ENCODE measurements at regions not wholly inside any gene's neighbourhood (a gene's known extent, or its start where the extent isn't known, plus 50 kb on each side); places are given as distances from the start of the nearest gene placed in this dataset.

DNA sequence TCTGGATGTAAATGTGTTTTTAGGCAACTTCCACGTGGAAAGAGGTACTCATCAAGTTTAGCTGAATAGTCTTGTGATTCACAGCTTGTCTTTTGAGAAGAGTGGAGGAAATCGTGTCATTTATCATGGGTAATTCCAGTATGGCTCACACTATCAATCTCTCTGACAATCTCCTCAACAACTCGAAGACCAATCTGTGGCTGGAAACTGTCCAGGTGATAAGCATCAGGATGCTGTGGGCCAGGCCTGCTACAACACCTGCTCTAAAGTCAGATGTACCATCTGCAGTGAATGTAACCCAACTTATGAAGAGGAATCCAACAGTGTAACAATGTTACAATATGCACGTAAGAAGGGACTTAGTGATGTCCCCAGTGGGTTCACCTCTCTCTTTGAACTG lies 132.1 kb upstream of the GK2 start:
- TF ChIP-seq, protein P1, sequence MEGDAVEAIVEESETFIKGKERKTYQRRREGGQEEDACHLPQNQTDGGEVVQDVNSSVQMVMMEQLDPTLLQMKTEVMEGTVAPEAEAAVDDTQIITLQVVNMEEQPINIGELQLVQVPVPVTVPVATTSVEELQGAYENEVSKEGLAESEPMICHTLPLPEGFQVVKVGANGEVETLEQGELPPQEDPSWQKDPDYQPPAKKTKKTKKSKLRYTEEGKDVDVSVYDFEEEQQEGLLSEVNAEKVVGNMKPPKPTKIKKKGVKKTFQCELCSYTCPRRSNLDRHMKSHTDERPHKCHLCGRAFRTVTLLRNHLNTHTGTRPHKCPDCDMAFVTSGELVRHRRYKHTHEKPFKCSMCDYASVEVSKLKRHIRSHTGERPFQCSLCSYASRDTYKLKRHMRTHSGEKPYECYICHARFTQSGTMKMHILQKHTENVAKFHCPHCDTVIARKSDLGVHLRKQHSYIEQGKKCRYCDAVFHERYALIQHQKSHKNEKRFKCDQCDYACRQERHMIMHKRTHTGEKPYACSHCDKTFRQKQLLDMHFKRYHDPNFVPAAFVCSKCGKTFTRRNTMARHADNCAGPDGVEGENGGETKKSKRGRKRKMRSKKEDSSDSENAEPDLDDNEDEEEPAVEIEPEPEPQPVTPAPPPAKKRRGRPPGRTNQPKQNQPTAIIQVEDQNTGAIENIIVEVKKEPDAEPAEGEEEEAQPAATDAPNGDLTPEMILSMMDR (IDR thresholded peaks at IDR 0.05), result no peak
- TF ChIP-seq ZNF232 (CRISPR knock-in tag; IDR thresholded peaks at IDR 0.05) (no peak), ARID4B (CRISPR knock-in tag; IDR thresholded peaks at IDR 0.05; ENCODE audit: borderline replicate concordance) (no peak), MAX (CRISPR knock-in tag; IDR thresholded peaks at IDR 0.05) (no peak), FOXP1 (CRISPR knock-in tag; IDR thresholded peaks at IDR 0.05; ENCODE audit: borderline replicate concordance) (no peak), ETV6 (CRISPR knock-in tag; IDR thresholded peaks at IDR 0.05) (no peak), ZNF263 (CRISPR knock-in tag; IDR thresholded peaks at IDR 0.05; ENCODE audit: low read depth) (no peak), ZNF138 (CRISPR knock-in tag; conservative IDR thresholded peaks at IDR 0.05) (no peak), NFYB (CRISPR knock-in tag; conservative IDR thresholded peaks at IDR 0.05; ENCODE audit: low read depth) (no peak), FOXK1 (CRISPR knock-in tag; IDR thresholded peaks at IDR 0.05) (no peak)
- TF ChIP-seq, protein P2, sequence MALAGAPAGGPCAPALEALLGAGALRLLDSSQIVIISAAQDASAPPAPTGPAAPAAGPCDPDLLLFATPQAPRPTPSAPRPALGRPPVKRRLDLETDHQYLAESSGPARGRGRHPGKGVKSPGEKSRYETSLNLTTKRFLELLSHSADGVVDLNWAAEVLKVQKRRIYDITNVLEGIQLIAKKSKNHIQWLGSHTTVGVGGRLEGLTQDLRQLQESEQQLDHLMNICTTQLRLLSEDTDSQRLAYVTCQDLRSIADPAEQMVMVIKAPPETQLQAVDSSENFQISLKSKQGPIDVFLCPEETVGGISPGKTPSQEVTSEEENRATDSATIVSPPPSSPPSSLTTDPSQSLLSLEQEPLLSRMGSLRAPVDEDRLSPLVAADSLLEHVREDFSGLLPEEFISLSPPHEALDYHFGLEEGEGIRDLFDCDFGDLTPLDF (CRISPR knock-in tag; IDR thresholded peaks at IDR 0.05), result no peak
- TF ChIP-seq, protein P3, sequence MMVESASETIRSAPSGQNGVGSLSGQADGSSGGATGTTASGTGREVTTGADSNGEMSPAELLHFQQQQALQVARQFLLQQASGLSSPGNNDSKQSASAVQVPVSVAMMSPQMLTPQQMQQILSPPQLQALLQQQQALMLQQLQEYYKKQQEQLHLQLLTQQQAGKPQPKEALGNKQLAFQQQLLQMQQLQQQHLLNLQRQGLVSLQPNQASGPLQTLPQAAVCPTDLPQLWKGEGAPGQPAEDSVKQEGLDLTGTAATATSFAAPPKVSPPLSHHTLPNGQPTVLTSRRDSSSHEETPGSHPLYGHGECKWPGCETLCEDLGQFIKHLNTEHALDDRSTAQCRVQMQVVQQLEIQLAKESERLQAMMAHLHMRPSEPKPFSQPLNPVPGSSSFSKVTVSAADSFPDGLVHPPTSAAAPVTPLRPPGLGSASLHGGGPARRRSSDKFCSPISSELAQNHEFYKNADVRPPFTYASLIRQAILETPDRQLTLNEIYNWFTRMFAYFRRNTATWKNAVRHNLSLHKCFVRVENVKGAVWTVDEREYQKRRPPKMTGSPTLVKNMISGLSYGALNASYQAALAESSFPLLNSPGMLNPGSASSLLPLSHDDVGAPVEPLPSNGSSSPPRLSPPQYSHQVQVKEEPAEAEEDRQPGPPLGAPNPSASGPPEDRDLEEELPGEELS (CRISPR knock-in tag; IDR thresholded peaks at IDR 0.05), result no peak
- TF ChIP-seq, protein P4, sequence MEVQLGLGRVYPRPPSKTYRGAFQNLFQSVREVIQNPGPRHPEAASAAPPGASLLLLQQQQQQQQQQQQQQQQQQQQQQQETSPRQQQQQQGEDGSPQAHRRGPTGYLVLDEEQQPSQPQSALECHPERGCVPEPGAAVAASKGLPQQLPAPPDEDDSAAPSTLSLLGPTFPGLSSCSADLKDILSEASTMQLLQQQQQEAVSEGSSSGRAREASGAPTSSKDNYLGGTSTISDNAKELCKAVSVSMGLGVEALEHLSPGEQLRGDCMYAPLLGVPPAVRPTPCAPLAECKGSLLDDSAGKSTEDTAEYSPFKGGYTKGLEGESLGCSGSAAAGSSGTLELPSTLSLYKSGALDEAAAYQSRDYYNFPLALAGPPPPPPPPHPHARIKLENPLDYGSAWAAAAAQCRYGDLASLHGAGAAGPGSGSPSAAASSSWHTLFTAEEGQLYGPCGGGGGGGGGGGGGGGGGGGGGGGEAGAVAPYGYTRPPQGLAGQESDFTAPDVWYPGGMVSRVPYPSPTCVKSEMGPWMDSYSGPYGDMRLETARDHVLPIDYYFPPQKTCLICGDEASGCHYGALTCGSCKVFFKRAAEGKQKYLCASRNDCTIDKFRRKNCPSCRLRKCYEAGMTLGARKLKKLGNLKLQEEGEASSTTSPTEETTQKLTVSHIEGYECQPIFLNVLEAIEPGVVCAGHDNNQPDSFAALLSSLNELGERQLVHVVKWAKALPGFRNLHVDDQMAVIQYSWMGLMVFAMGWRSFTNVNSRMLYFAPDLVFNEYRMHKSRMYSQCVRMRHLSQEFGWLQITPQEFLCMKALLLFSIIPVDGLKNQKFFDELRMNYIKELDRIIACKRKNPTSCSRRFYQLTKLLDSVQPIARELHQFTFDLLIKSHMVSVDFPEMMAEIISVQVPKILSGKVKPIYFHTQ (CRISPR knock-in tag; IDR thresholded peaks at IDR 0.05), result no peak
- TF ChIP-seq, protein P5, sequence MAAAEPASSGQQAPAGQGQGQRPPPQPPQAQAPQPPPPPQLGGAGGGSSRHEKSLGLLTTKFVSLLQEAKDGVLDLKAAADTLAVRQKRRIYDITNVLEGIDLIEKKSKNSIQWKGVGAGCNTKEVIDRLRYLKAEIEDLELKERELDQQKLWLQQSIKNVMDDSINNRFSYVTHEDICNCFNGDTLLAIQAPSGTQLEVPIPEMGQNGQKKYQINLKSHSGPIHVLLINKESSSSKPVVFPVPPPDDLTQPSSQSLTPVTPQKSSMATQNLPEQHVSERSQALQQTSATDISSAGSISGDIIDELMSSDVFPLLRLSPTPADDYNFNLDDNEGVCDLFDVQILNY (CRISPR knock-in tag; IDR thresholded peaks at IDR 0.05), result no peak
